SK-N-SH (cell line): ENCODE measurements at regions not wholly inside any gene's neighbourhood (a gene's known extent, or its start where the extent isn't known, plus 50 kb on each side); places are given as distances from the start of the nearest gene placed in this dataset.

Experiments used
- CTCF ChIA-PET: fragments of 300-600, 350-600 bp; formaldehyde crosslinking; extraction: SDS; loops from one replicate; lab custom pipeline; 2021; lab: Yijun Ruan, JAX
- POLR2A ChIA-PET: fragments of 350-600 bp; sonication (Branson Sonifier 250); formaldehyde crosslinking; extraction: SDS; loops from one replicate; lab custom pipeline; 2020; ENCODE audit warnings: antibody characterized with exemption, inconsistent platforms; lab: Yijun Ruan, JAX
- DNase-seq: peaks from one replicate; pipeline ENCODE4 v3.0.0; 2012
- H2AFZ ChIP-seq: fragments of 200-600 bp; sonication (generic); 2 replicates; pipeline ENCODE4 v1.8.1; 2016; ENCODE audit warnings: antibody characterized with exemption, mild to moderate bottlenecking, low read depth
- H3F3A ChIP-seq: fragments of 200-600 bp; sonication (generic); replicated peaks from 2 replicates; pipeline ENCODE3; 2016; ENCODE audit warnings: antibody characterized with exemption, mild to moderate bottlenecking; ENCODE audit not compliant: insufficient read depth
- H3K27ac ChIP-seq, 2 experiments: fragments of 200-500 bp in 1 of 2; fragments of 200-600 bp in 1 of 2; sonication (Bioruptor generic) in 1 of 2; sonication (generic), shearing (Covaris generic) in 1 of 2; 2 replicates each; pipeline versions ENCODE4 v1.5.1 to v1.6.1; 2014 to 2016; ENCODE audit warnings: low read depth in 2 of 2, inconsistent platforms in 1 of 2, low read length in 1 of 2, mild to moderate bottlenecking in 1 of 2, mixed read lengths in 1 of 2
- H3K27me3 ChIP-seq: fragments of 200-600 bp; sonication (generic), shearing (Covaris generic); 2 replicates; pipeline ENCODE4 v1.6.1; 2016; ENCODE audit warnings: mixed run types; ENCODE audit not compliant: insufficient read depth
- H3K36me3 ChIP-seq, 2 experiments: fragments of 200-500 bp in 1 of 2; fragments of 200-600 bp in 1 of 2; sonication (Bioruptor generic) in 1 of 2; sonication (generic) in 1 of 2; replicated peaks in 1 of 2; 2 replicates each; pipeline versions ENCODE3 to v1.5.1; 2014 to 2016; ENCODE audit warnings: low read length in 1 of 2, mild to moderate bottlenecking in 1 of 2; ENCODE audit not compliant: insufficient read depth in 2 of 2, control insufficient read depth in 1 of 2
- H3K4me1 ChIP-seq, 2 experiments: fragments of 200-500 bp in 1 of 2; fragments of 200-600 bp in 1 of 2; sonication (Bioruptor generic) in 1 of 2; sonication (generic), shearing (Covaris generic) in 1 of 2; 2 replicates each; pipeline versions ENCODE4 v1.5.1 to v1.6.1; 2014 to 2016; ENCODE audit warnings: low read depth in 1 of 2, low read length in 1 of 2, mixed run types in 1 of 2; ENCODE audit not compliant: insufficient read depth in 2 of 2, control insufficient read depth in 1 of 2
- H3K4me2 ChIP-seq: fragments of 200-600 bp; sonication (generic), shearing (Covaris generic); 2 replicates; pipeline ENCODE4 v1.6.1; 2017; ENCODE audit warnings: mixed run types
- H3K4me3 ChIP-seq, 2 experiments: fragments of 200-500 bp in 1 of 2; fragments of 200-600 bp in 1 of 2; sonication (Bioruptor generic) in 1 of 2; sonication (generic), shearing (Covaris generic) in 1 of 2; 2 replicates each; pipeline versions ENCODE4 v1.5.1 to v1.8.1; 2014 to 2016; ENCODE audit warnings: low read depth in 2 of 2, inconsistent platforms in 1 of 2, low read length in 1 of 2, mild to moderate bottlenecking in 1 of 2, mixed read lengths in 1 of 2, moderate library complexity in 1 of 2
- H3K79me2 ChIP-seq: fragments of 200-600 bp; sonication (generic); 2 replicates; pipeline ENCODE4 v1.8.1; 2017; ENCODE audit warnings: mild to moderate bottlenecking; ENCODE audit not compliant: insufficient read depth
- H3K9ac ChIP-seq: fragments of 200-600 bp; sonication (generic); 2 replicates; pipeline ENCODE4 v1.6.1; 2017; ENCODE audit warnings: mixed run types
- H3K9me2 ChIP-seq: fragments of 200-600 bp; sonication (generic); 2 replicates; pipeline ENCODE4 v1.6.1; 2017; ENCODE audit warnings: mixed run types
- H3K9me3 ChIP-seq: fragments of 200-600 bp; sonication (generic); 2 replicates; pipeline ENCODE4 v1.6.1; 2017; ENCODE audit warnings: mixed run types, mild to moderate bottlenecking, moderate library complexity
- H4K20me1 ChIP-seq: fragments of 200-600 bp; sonication (generic); 2 replicates; pipeline ENCODE4 v1.6.1; 2017; ENCODE audit warnings: mild to moderate bottlenecking, mixed run types; ENCODE audit not compliant: insufficient read depth
- EP300 ChIP-seq, 2 experiments: IDR thresholded peaks; 2 replicates each; pipeline versions ENCODE4 v1.4.0 to v1.6.1; 2012; ENCODE audit warnings: borderline replicate concordance in 1 of 2, low read depth in 1 of 2, low read length in 1 of 2
- GABPA ChIP-seq: IDR thresholded peaks from 2 replicates; pipeline ENCODE4 v1.4.0; 2012; ENCODE audit warnings: low read depth, mild to moderate bottlenecking
- GATA2 ChIP-seq: sonication (generic); formaldehyde crosslinking; IDR thresholded peaks from 2 replicates; pipeline ENCODE4 v1.5.0; 2020; ENCODE audit warnings: mild to moderate bottlenecking, missing genetic modification reagents
- MEF2A ChIP-seq: IDR thresholded peaks from 2 replicates; pipeline ENCODE4 v1.4.0; 2012; ENCODE audit warnings: low read depth, borderline replicate concordance
- MXI1 ChIP-seq: IDR thresholded peaks from 2 replicates; pipeline ENCODE4 v1.6.1; 2012; ENCODE audit warnings: mild to moderate bottlenecking, low read depth, low read length, improper control_type of control experiment
- NRF1 ChIP-seq: IDR thresholded peaks from 2 replicates; pipeline ENCODE4 v1.6.1; 2012; ENCODE audit warnings: low read depth, mild to moderate bottlenecking, low read length
- RCOR1 ChIP-seq: fragments of 150-350 bp; IDR thresholded peaks from 2 replicates; pipeline ENCODE4 v1.6.1; 2017; ENCODE audit warnings: antibody characterized with exemption, low read length
- RFX5 ChIP-seq: IDR thresholded peaks from 2 replicates; pipeline ENCODE4 v1.6.1; 2012; ENCODE audit warnings: mild to moderate bottlenecking, improper control_type of control experiment, low read length
- RXRA ChIP-seq: IDR thresholded peaks from 2 replicates; pipeline ENCODE4 v1.4.0; 2012; ENCODE audit warnings: low read depth, mild to moderate bottlenecking, borderline replicate concordance
- SIN3A ChIP-seq: IDR thresholded peaks from 2 replicates; pipeline ENCODE4 v1.6.1; 2012; ENCODE audit warnings: low read depth, mild to moderate bottlenecking, low read length, moderate library complexity, borderline replicate concordance
- TAF1 ChIP-seq: IDR thresholded peaks from 2 replicates; pipeline ENCODE4 v1.6.1; 2012; ENCODE audit warnings: low read depth, mild to moderate bottlenecking, low read length, moderate library complexity, borderline replicate concordance
- TCF12 ChIP-seq: IDR thresholded peaks from 2 replicates; pipeline ENCODE4 v1.4.0; 2012
- TEAD4 ChIP-seq: IDR thresholded peaks from 2 replicates; pipeline ENCODE4 v1.4.0; 2012; ENCODE audit warnings: mild to moderate bottlenecking, borderline replicate concordance; ENCODE audit not compliant: insufficient read depth
- YY1 ChIP-seq: IDR thresholded peaks from 2 replicates; pipeline ENCODE4 v1.4.0; 2012; ENCODE audit warnings: low read depth, mild to moderate bottlenecking
- WGBS: methylation state at CpG from one replicate; pipeline ENCODE4 v1.1.6; 2017; ENCODE audit warnings: low lambda C conversion rate; 5-methylcytosine and 5-hydroxymethylcytosine counted together
- TF ChIP-seq, protein P1 (sequence below): IDR thresholded peaks from 2 replicates; pipeline ENCODE4 v1.6.1; 2012; ENCODE audit warnings: mild to moderate bottlenecking, low read depth, low read length, moderate library complexity
- TF ChIP-seq, protein P2 (sequence below): IDR thresholded peaks from 2 replicates; pipeline ENCODE4; 2012
- TF ChIP-seq, protein P3 (sequence below): fragments of 150-350 bp; IDR thresholded peaks from 2 replicates; pipeline ENCODE4 v1.6.1; 2016; ENCODE audit warnings: mild to moderate bottlenecking, low read depth, low read length
- TF ChIP-seq, protein P4 (sequence below): fragments of 200-600 bp; sonication (generic); IDR thresholded peaks from 2 replicates; pipeline ENCODE4 v1.6.1; 2017; ENCODE audit warnings: antibody characterized with exemption, mild to moderate bottlenecking, moderate library complexity

DNA sequence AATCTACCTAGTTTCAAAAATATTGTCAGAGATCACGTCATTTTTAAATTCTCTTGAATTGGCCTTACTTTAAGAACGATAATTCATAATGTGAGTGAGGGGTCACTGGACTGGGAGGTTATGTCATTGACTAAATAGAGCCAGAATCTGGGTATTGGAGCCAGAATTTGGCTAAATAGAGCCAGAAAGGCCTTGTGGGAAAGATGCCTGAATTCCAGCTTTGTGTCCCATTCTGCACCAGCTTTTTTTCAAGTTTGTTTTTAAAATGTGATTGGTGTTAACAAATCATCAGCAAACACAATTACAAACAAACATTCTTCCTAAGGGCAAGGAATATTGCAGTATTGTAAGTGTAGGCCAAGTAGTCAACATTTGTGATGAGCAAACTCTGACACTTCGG, 233.2 kb upstream of the PRKCQ start:
- no peaks in the 10 kb centered on the region for H4K20me1 ChIP-seq
- H3K36me3 ChIP-seq = no peaks in the 10 kb centered on the region
- no peak overlapping the region for H2AFZ ChIP-seq
- H3F3A ChIP-seq = no peaks in the 10 kb centered on the region
- 35% methylated on average over 3 of the region's 3 CpGs for WGBS
- H3K9ac ChIP-seq = no peak overlapping the region
- H3K27ac ChIP-seq = no peak overlapping the region
- TF ChIP-seq, protein P1, sequence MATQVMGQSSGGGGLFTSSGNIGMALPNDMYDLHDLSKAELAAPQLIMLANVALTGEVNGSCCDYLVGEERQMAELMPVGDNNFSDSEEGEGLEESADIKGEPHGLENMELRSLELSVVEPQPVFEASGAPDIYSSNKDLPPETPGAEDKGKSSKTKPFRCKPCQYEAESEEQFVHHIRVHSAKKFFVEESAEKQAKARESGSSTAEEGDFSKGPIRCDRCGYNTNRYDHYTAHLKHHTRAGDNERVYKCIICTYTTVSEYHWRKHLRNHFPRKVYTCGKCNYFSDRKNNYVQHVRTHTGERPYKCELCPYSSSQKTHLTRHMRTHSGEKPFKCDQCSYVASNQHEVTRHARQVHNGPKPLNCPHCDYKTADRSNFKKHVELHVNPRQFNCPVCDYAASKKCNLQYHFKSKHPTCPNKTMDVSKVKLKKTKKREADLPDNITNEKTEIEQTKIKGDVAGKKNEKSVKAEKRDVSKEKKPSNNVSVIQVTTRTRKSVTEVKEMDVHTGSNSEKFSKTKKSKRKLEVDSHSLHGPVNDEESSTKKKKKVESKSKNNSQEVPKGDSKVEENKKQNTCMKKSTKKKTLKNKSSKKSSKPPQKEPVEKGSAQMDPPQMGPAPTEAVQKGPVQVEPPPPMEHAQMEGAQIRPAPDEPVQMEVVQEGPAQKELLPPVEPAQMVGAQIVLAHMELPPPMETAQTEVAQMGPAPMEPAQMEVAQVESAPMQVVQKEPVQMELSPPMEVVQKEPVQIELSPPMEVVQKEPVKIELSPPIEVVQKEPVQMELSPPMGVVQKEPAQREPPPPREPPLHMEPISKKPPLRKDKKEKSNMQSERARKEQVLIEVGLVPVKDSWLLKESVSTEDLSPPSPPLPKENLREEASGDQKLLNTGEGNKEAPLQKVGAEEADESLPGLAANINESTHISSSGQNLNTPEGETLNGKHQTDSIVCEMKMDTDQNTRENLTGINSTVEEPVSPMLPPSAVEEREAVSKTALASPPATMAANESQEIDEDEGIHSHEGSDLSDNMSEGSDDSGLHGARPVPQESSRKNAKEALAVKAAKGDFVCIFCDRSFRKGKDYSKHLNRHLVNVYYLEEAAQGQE = no peak
- no peak for TF ChIP-seq RCOR1
- TF ChIP-seq, protein P2, sequence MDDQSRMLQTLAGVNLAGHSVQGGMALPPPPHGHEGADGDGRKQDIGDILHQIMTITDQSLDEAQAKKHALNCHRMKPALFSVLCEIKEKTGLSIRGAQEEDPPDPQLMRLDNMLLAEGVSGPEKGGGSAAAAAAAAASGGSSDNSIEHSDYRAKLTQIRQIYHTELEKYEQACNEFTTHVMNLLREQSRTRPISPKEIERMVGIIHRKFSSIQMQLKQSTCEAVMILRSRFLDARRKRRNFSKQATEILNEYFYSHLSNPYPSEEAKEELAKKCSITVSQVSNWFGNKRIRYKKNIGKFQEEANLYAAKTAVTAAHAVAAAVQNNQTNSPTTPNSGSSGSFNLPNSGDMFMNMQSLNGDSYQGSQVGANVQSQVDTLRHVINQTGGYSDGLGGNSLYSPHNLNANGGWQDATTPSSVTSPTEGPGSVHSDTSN = no peak
- TF ChIP-seq EP300 (IDR thresholded peaks at IDR 0.05; ENCODE audit: borderline replicate concordance in 1 of 2, low read depth in 1 of 2, low read length in 1 of 2) = no peak
- no peak for TF ChIP-seq TAF1
- no peak for TF ChIP-seq SIN3A
- TF ChIP-seq RFX5 = no peak
- TF ChIP-seq TCF12 = no peak
- TF ChIP-seq NRF1 = no peak
- TF ChIP-seq MXI1 = no peak
- no peak for TF ChIP-seq YY1
- no peak for TF ChIP-seq GATA2 (CRISPR knock-in tag)
- TF ChIP-seq, protein P3, sequence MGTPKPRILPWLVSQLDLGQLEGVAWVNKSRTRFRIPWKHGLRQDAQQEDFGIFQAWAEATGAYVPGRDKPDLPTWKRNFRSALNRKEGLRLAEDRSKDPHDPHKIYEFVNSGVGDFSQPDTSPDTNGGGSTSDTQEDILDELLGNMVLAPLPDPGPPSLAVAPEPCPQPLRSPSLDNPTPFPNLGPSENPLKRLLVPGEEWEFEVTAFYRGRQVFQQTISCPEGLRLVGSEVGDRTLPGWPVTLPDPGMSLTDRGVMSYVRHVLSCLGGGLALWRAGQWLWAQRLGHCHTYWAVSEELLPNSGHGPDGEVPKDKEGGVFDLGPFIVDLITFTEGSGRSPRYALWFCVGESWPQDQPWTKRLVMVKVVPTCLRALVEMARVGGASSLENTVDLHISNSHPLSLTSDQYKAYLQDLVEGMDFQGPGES = no peak
- no peak for TF ChIP-seq GABPA
- no peak for TF ChIP-seq RXRA
- no peak for TF ChIP-seq MEF2A
- TF ChIP-seq, protein P4, sequence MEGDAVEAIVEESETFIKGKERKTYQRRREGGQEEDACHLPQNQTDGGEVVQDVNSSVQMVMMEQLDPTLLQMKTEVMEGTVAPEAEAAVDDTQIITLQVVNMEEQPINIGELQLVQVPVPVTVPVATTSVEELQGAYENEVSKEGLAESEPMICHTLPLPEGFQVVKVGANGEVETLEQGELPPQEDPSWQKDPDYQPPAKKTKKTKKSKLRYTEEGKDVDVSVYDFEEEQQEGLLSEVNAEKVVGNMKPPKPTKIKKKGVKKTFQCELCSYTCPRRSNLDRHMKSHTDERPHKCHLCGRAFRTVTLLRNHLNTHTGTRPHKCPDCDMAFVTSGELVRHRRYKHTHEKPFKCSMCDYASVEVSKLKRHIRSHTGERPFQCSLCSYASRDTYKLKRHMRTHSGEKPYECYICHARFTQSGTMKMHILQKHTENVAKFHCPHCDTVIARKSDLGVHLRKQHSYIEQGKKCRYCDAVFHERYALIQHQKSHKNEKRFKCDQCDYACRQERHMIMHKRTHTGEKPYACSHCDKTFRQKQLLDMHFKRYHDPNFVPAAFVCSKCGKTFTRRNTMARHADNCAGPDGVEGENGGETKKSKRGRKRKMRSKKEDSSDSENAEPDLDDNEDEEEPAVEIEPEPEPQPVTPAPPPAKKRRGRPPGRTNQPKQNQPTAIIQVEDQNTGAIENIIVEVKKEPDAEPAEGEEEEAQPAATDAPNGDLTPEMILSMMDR = no peak
- TF ChIP-seq TEAD4 = no peak
- TF ChIP-seq, all 33 proteins: peak for 0
- no peaks in the 10 kb centered on the region for H3K9me3 ChIP-seq
- no peak for DNase-seq
- no peaks in the 10 kb centered on the region for H3K79me2 ChIP-seq
- H3K9me2 ChIP-seq = no peaks in the 10 kb centered on the region
- H3K27me3 ChIP-seq = no peaks in the 10 kb centered on the region; the same call in 1 of the 2 replicates
- H3K4me3 ChIP-seq = no peak overlapping the region
- POLR2A ChIA-PET = no interaction called here
- CTCF ChIA-PET = no interaction called here
- no peaks in the 10 kb centered on the region for H3K4me1 ChIP-seq
- H3K4me2 ChIP-seq = no peak overlapping the region
